ENCODE measurements at regions not wholly inside any gene's neighbourhood (a gene's known extent, or its start where the extent isn't known, plus 50 kb on each side); places are given as distances from the start of the nearest gene placed in this dataset.

GRCh38 chr10:78162853-78163252 lies 129.2 kb downstream of the RPS24 start:
- DNase-seq = no peak

- DNase-seq = no peak
Measured at GRCh38 chr10:78164702-78165101, 131.0 kb downstream of the RPS24 start.

GRCh38 chr10:78165172-78165571 lies 131.5 kb downstream of the RPS24 start:
- DNase-seq = no peak

GRCh38 chr10:78165617-78166016 lies 132.0 kb downstream of the RPS24 start:
- DNase-seq = no peak

GRCh38 chr10:78166261-78166660 lies 132.6 kb downstream of the RPS24 start:
- no peak for DNase-seq

GRCh38 chr10:78169214-78169613 lies 135.6 kb downstream of the RPS24 start:
- DNase-seq = no peak

- DNase-seq = no peak
Measured at GRCh38 chr10:78170026-78170475, 136.4 kb downstream of the RPS24 start.

GRCh38 chr10:78171633-78172400 lies 138.2 kb downstream of the RPS24 start:
- DNase-seq = no peak

GRCh38 chr10:78173360-78174015 lies 139.8 kb downstream of the RPS24 start:
- DNase-seq = no peak

GRCh38 chr10:78175444-78176015 lies 141.9 kb downstream of the RPS24 start:
- DNase-seq = no peak

- DNase-seq = no peak
Measured at GRCh38 chr10:78176320-78177317, 143.0 kb downstream of the RPS24 start.

GRCh38 chr10:78177491-78178185 lies 144.0 kb downstream of the RPS24 start:
- DNase-seq = no peak

GRCh38 chr10:78178397-78178796 lies 144.7 kb downstream of the RPS24 start:
- DNase-seq = no peak

- DNase-seq = no peak
Measured at GRCh38 chr10:78178940-78179339, 145.3 kb downstream of the RPS24 start.

GRCh38 chr10:78179886-78180705 lies 146.4 kb downstream of the RPS24 start:
- DNase-seq = no peak

GRCh38 chr10:78181381-78182055 lies 147.9 kb downstream of the RPS24 start:
- DNase-seq = no peak

- DNase-seq = no peak
Measured at GRCh38 chr10:78182841-78183240, 149.2 kb downstream of the RPS24 start.

- DNase-seq = no peak
Measured at GRCh38 chr10:78184851-78185692, 151.4 kb downstream of the RPS24 start.

GRCh38 chr10:78185693-78186055 lies 152.0 kb downstream of the RPS24 start:
- no peak for DNase-seq
